22Rv1 (cell line): ENCODE measurements at regions not wholly inside any gene's neighbourhood (a gene's known extent, or its start where the extent isn't known, plus 50 kb on each side); places are given as distances from the start of the nearest gene placed in this dataset.
A peak's percentile ranks its signal among the peaks of the same experiment; 100 is the strongest.

ENCODE experiments used
- ZFX ChIP-seq: fragments of 450-650 bp; IDR thresholded peaks from 2 replicates; pipeline ENCODE4 v1.6.1; 2017; ENCODE audit warnings: antibody characterized with exemption, borderline replicate concordance
- TF ChIP-seq, protein P1 (sequence below): fragments of 450-650 bp; IDR thresholded peaks from 2 replicates; pipeline ENCODE4 v1.5.1; 2017; ENCODE audit warnings: mild to moderate bottlenecking

DNA sequence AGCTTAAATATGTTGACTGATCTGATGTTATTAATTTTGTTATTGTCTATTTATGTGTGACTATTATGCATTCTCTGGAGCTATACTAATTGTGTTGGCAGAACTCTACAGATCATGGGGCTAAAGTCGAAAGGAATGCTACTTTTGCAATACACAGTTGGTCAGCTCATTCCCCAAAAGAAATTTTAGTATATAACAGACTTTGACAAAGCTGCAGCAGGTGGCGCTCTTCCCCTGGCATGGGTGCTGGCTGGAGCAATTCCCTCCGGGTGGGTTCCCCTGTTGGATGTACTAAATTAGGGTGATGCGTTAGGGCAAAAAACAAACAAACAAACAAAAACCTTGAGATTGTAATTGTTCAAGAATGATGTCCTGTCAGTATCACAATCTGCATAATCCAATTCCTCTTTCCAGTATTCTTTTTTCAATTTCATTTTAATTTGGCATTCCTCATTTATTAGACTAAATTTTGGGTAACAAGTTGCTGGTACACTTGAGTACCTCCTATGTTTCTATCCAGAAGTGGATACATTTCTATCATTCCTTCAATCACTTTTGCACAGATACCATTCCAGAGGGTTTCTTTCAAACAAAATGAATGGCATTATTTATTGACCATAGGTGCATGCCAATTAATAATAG, 322.8 kb upstream of the EDNRB start:
- TF ChIP-seq, protein P1, sequence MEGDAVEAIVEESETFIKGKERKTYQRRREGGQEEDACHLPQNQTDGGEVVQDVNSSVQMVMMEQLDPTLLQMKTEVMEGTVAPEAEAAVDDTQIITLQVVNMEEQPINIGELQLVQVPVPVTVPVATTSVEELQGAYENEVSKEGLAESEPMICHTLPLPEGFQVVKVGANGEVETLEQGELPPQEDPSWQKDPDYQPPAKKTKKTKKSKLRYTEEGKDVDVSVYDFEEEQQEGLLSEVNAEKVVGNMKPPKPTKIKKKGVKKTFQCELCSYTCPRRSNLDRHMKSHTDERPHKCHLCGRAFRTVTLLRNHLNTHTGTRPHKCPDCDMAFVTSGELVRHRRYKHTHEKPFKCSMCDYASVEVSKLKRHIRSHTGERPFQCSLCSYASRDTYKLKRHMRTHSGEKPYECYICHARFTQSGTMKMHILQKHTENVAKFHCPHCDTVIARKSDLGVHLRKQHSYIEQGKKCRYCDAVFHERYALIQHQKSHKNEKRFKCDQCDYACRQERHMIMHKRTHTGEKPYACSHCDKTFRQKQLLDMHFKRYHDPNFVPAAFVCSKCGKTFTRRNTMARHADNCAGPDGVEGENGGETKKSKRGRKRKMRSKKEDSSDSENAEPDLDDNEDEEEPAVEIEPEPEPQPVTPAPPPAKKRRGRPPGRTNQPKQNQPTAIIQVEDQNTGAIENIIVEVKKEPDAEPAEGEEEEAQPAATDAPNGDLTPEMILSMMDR, result peak; percentile 86
- TF ChIP-seq ZFX, result no peak
